ENCODE measurements at regions not wholly inside any gene's neighbourhood (a gene's known extent, or its start where the extent isn't known, plus 50 kb on each side); places are given as distances from the start of the nearest gene placed in this dataset.

DNA sequence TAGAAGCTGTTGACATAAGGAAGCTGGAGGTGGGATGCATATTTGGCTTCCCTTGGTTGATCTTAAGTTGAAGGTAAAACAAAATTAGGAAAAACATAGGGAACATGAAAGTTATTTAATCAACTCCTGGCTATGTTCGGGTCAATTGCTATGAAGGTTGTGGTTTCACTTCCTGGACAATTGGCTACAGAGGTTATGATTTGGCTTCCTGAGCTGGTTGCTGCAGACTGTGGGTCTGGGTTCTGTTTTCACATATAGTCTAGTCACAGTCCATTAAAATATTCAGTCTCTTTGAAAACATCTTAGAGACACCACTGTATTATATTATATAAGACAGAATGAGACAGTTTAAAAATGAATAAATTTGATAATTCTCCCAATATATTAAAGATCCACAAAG lies 895.2 kb upstream of the USP15 start:
- H3F3A ChIP-seq (ENCODE audit: insufficient read depth, low read depth) = no peaks in the 10 kb centered on the region
- no peaks in the 10 kb centered on the region for H4K20me1 ChIP-seq (ENCODE audit: insufficient read depth)
- DNase-seq = no peak
- BruUV-seq (replicated peaks) = no TSS peak
- H3K9me2 ChIP-seq (ENCODE audit: insufficient read depth) = no peaks in the 10 kb centered on the region; the same call in 1 of the 2 replicates
- intact Hi-C loops (cut with micrococcal nuclease; ENCODE audit: unreplicated experiment) = no loop called here
- no peak overlapping the region for H3K27ac ChIP-seq
- no peaks in the 10 kb centered on the region for H3K9me3 ChIP-seq (ENCODE audit: insufficient read depth, low read depth)
- ChIA-PET POLR2A (ENCODE audit: unreplicated experiment) (no interaction called here), CTCF (no interaction called here)
- no peak for TF ChIP-seq EZH2 (IDR thresholded peaks at IDR 0.05; ENCODE audit: low read depth)
- TF ChIP-seq, protein P1, sequence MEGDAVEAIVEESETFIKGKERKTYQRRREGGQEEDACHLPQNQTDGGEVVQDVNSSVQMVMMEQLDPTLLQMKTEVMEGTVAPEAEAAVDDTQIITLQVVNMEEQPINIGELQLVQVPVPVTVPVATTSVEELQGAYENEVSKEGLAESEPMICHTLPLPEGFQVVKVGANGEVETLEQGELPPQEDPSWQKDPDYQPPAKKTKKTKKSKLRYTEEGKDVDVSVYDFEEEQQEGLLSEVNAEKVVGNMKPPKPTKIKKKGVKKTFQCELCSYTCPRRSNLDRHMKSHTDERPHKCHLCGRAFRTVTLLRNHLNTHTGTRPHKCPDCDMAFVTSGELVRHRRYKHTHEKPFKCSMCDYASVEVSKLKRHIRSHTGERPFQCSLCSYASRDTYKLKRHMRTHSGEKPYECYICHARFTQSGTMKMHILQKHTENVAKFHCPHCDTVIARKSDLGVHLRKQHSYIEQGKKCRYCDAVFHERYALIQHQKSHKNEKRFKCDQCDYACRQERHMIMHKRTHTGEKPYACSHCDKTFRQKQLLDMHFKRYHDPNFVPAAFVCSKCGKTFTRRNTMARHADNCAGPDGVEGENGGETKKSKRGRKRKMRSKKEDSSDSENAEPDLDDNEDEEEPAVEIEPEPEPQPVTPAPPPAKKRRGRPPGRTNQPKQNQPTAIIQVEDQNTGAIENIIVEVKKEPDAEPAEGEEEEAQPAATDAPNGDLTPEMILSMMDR (conservative IDR thresholded peaks at IDR 0.05) = no peak
- H2AFZ ChIP-seq = no peak overlapping the region
- no peak overlapping the region for H3K4me3 ChIP-seq
- no peaks in the 10 kb centered on the region for H3K4me1 ChIP-seq (replicated peaks; ENCODE audit: insufficient read depth)
- no peaks in the 10 kb centered on the region for H3K79me2 ChIP-seq (ENCODE audit: low read depth)
- H3K27me3 ChIP-seq (ENCODE audit: insufficient read depth, low read depth) = no peaks in the 10 kb centered on the region
- H3K4me2 ChIP-seq = no peak overlapping the region
- H3K36me3 ChIP-seq (ENCODE audit: low read depth) = no peaks in the 10 kb centered on the region

DNA sequence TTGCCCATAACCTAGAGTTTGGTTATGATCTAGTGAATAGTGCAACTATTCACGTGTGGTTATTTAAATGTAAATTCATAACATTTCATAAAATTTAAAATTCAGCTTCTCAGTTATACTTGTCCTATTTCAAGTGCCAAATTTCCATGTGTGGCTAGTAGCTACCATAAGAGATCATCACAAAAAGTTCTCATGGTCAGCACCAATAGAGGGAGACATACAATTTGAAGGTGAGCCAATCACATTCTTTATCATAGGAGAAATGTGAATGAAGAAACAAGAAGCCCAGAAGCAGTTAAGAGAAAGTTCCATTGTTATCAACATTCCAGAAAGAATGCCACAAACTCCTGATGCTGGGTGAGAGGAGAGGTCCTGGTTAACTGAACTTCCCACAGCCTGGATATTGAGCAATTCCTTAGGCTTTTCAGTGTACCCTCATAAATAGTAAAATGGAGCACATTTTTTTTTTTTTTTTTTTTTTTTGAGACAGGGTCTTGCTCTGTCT lies 892.9 kb upstream of the USP15 start:
- CTCF ChIA-PET = interaction anchor here (0.7 kb wide), 2 partner anchors 334 to 1523 kb away, joined by 3 to 5 read pairs; no protein-coding TSS in a partner anchor
- H3K9me2 ChIP-seq (ENCODE audit: insufficient read depth) = no peaks in the 10 kb centered on the region; the same call in 1 of the 2 replicates

GRCh38 chr12:61369241-61369910 lies 890.8 kb upstream of the USP15 start:
- TF ChIP-seq EZH2 (IDR thresholded peaks at IDR 0.05; ENCODE audit: low read depth) = no peak
- TF ChIP-seq, protein P1 (conservative IDR thresholded peaks at IDR 0.05) = no peak
- no peaks in the 10 kb centered on the region for H4K20me1 ChIP-seq (ENCODE audit: insufficient read depth)
- no peak overlapping the region for H3K4me2 ChIP-seq
- POLR2A ChIA-PET (ENCODE audit: unreplicated experiment) = no interaction called here
- no peaks in the 10 kb centered on the region for H3K27me3 ChIP-seq (ENCODE audit: insufficient read depth, low read depth)
- DNase-seq = no peak
- no peaks in the 10 kb centered on the region; the same call in 1 of the 2 replicates for H3K9me2 ChIP-seq (ENCODE audit: insufficient read depth)
- no peaks in the 10 kb centered on the region for H3K79me2 ChIP-seq (ENCODE audit: low read depth)
- CTCF ChIA-PET = no interaction called here
- intact Hi-C loops (cut with micrococcal nuclease; ENCODE audit: unreplicated experiment) = no loop called here
- no peaks in the 10 kb centered on the region for H3F3A ChIP-seq (ENCODE audit: insufficient read depth, low read depth)
- no peaks in the 10 kb centered on the region for H3K36me3 ChIP-seq (ENCODE audit: low read depth)
- no peak overlapping the region for H2AFZ ChIP-seq
- H3K9me3 ChIP-seq (ENCODE audit: insufficient read depth, low read depth) = no peaks in the 10 kb centered on the region
- no peak overlapping the region for H3K4me3 ChIP-seq
- BruUV-seq (replicated peaks) = no TSS peak
- no peak overlapping the region for H3K27ac ChIP-seq
- H3K4me1 ChIP-seq (replicated peaks; ENCODE audit: insufficient read depth) = no peaks in the 10 kb centered on the region

More for the DNA sequence above, 892.9 kb upstream of the USP15 start:
- intact Hi-C loops (cut with micrococcal nuclease; ENCODE audit: unreplicated experiment) = no loop called here
- H3K27ac ChIP-seq = no peak overlapping the region
- no peaks in the 10 kb centered on the region for H4K20me1 ChIP-seq (ENCODE audit: insufficient read depth)
- POLR2A ChIA-PET (ENCODE audit: unreplicated experiment) = no interaction called here
- DNase-seq = no peak
- no TSS peak for BruUV-seq (replicated peaks)
- no peak overlapping the region for H3K4me3 ChIP-seq
- H3K79me2 ChIP-seq (ENCODE audit: low read depth) = no peaks in the 10 kb centered on the region
- no peak overlapping the region for H3K4me2 ChIP-seq
- H3F3A ChIP-seq (ENCODE audit: insufficient read depth, low read depth) = no peaks in the 10 kb centered on the region
- H3K27me3 ChIP-seq (ENCODE audit: insufficient read depth, low read depth) = no peaks in the 10 kb centered on the region
- H3K4me1 ChIP-seq (replicated peaks; ENCODE audit: insufficient read depth) = no peaks in the 10 kb centered on the region
- H3K9me3 ChIP-seq (ENCODE audit: insufficient read depth, low read depth) = no peaks in the 10 kb centered on the region
- no peaks in the 10 kb centered on the region for H3K36me3 ChIP-seq (ENCODE audit: low read depth)
- H2AFZ ChIP-seq = no peak overlapping the region
- no peak for TF ChIP-seq EZH2 (IDR thresholded peaks at IDR 0.05; ENCODE audit: low read depth)
- TF ChIP-seq, protein P1 (conservative IDR thresholded peaks at IDR 0.05) = no peak
